H9 (cell line): ENCODE measurements at regions not wholly inside any gene's neighbourhood (a gene's known extent, or its start where the extent isn't known, plus 50 kb on each side); places are given as distances from the start of the nearest gene placed in this dataset.

Source experiments
- DNase-seq: peaks from one replicate; pipeline ENCODE4 v3.0.0-alpha.2; 2017
- H2AFZ ChIP-seq: one replicate; pipeline ENCODE4 v1.6.1; 2013; ENCODE audit warnings: mild to moderate bottlenecking, low read length, control low read depth, moderate library complexity
- H2AK5ac ChIP-seq: 2 replicates; pipeline ENCODE4 v1.6.1; 2013; ENCODE audit warnings: low read length, control low read depth, mixed read lengths; ENCODE audit not compliant: insufficient read length
- H2BK120ac ChIP-seq: one replicate; pipeline ENCODE4 v1.6.1; 2013; ENCODE audit warnings: low read depth, mild to moderate bottlenecking, low read length, control low read depth, inconsistent platforms; ENCODE audit not compliant: poor library complexity, severe bottlenecking
- H2BK12ac ChIP-seq: 2 replicates; pipeline ENCODE4 v1.6.1; 2013; ENCODE audit warnings: low read length, control low read depth, mixed read lengths, low read depth; ENCODE audit not compliant: insufficient read length
- H2BK15ac ChIP-seq: 2 replicates; pipeline ENCODE4 v1.6.1; 2013; ENCODE audit warnings: low read depth, low read length, control low read depth
- H2BK20ac ChIP-seq: one replicate; pipeline ENCODE4 v1.6.1; 2013; ENCODE audit warnings: low read depth, mild to moderate bottlenecking, low read length, control low read depth, inconsistent platforms; ENCODE audit not compliant: poor library complexity, severe bottlenecking
- H2BK5ac ChIP-seq: 2 replicates; pipeline ENCODE4 v1.6.1; 2013; ENCODE audit warnings: low read length, control low read depth, mixed read lengths; ENCODE audit not compliant: insufficient read length
- H3K14ac ChIP-seq: 2 replicates; pipeline ENCODE4 v1.6.1; 2013; ENCODE audit warnings: low read length, control low read depth; ENCODE audit not compliant: insufficient read depth
- H3K18ac ChIP-seq: 2 replicates; pipeline ENCODE4 v1.6.1; 2013; ENCODE audit warnings: low read depth, mild to moderate bottlenecking, mixed read lengths, low read length, control low read depth; ENCODE audit not compliant: insufficient read length
- H3K23ac ChIP-seq: 2 replicates; pipeline ENCODE4 v1.6.1; 2013; ENCODE audit warnings: low read length, control low read depth, mixed read lengths, low read depth; ENCODE audit not compliant: insufficient read length
- H3K23me2 ChIP-seq: 2 replicates; pipeline ENCODE4 v1.6.1; 2013; ENCODE audit warnings: low read depth, mild to moderate bottlenecking, mixed read lengths, low read length, control low read depth; ENCODE audit not compliant: insufficient read length, poor library complexity, severe bottlenecking
- H3K27ac ChIP-seq: 2 replicates; pipeline ENCODE4 v1.5.1; 2013; ENCODE audit warnings: low read length, control low read depth, mixed read lengths, low read depth; ENCODE audit not compliant: insufficient read length
- H3K27me3 ChIP-seq: 2 replicates; pipeline ENCODE4 v1.6.1; 2013; ENCODE audit warnings: low read length, control low read depth, inconsistent platforms; ENCODE audit not compliant: insufficient read depth
- H3K4ac ChIP-seq: 2 replicates; pipeline ENCODE4 v1.6.1; 2013; ENCODE audit warnings: low read depth, mild to moderate bottlenecking, control low read depth, inconsistent platforms, low read length, moderate library complexity
- H3K4me1 ChIP-seq: 2 replicates; pipeline ENCODE4 v1.6.1; 2013; ENCODE audit warnings: low read length, control low read depth, inconsistent platforms; ENCODE audit not compliant: insufficient read depth
- H3K4me2 ChIP-seq: 2 replicates; pipeline ENCODE4 v1.6.1; 2013; ENCODE audit warnings: low read length, control low read depth, mixed read lengths; ENCODE audit not compliant: insufficient read length, insufficient read depth
- H3K56ac ChIP-seq: 2 replicates; pipeline ENCODE4 v1.6.1; 2013; ENCODE audit warnings: low read depth, mild to moderate bottlenecking, mixed read lengths, low read length, control low read depth; ENCODE audit not compliant: insufficient read length
- H3K79me1 ChIP-seq: 2 replicates; pipeline ENCODE4 v1.6.1; 2013; ENCODE audit warnings: low read depth, mild to moderate bottlenecking, moderate library complexity, low read length, control low read depth, inconsistent platforms; ENCODE audit not compliant: insufficient read depth, poor library complexity, severe bottlenecking
- H3K79me2 ChIP-seq: 2 replicates; pipeline ENCODE4 v1.6.1; 2013; ENCODE audit warnings: low read length, control low read depth, inconsistent platforms; ENCODE audit not compliant: insufficient read depth
- H3K9ac ChIP-seq: 2 replicates; pipeline ENCODE4 v1.6.1; 2013; ENCODE audit warnings: low read length, control low read depth, mixed read lengths; ENCODE audit not compliant: insufficient read length; ENCODE audit errors: extremely low read depth
- H3K9me3 ChIP-seq: one replicate; pipeline ENCODE4 v1.6.1; 2013; ENCODE audit warnings: low read depth, low read length, inconsistent platforms; ENCODE audit not compliant: control insufficient read depth
- H3T11ph ChIP-seq: one replicate; pipeline ENCODE4 v1.6.1; 2013; ENCODE audit warnings: mild to moderate bottlenecking, low read length, control low read depth, inconsistent platforms
- H4K20me1 ChIP-seq: one replicate; pipeline ENCODE4 v1.6.1; 2013; ENCODE audit not compliant: control insufficient read depth, insufficient read length, insufficient read depth
- H4K5ac ChIP-seq: 2 replicates; pipeline ENCODE4 v1.6.1; 2013; ENCODE audit warnings: low read depth, mild to moderate bottlenecking, mixed read lengths, low read length, control low read depth; ENCODE audit not compliant: insufficient read length
- H4K8ac ChIP-seq: replicated peaks from 2 replicates; pipeline ENCODE4 v1.6.1; 2013; ENCODE audit warnings: low read length, control low read depth, mixed read lengths, low read depth; ENCODE audit not compliant: insufficient read length
- H4K91ac ChIP-seq: 2 replicates; pipeline ENCODE4 v1.6.1; 2013; ENCODE audit warnings: low read depth, mild to moderate bottlenecking, moderate library complexity, mixed read lengths, low read length, control low read depth; ENCODE audit not compliant: insufficient read length
- H3K27ac Mint-ChIP-seq, 3 experiments: 2 replicates in 2 of 3; 3 replicates in 1 of 3; pipeline ENCODE4 v1.8.0; 2020 to 2021; ENCODE audit warnings: mixed read lengths in 3 of 3, mild to moderate bottlenecking in 1 of 3, moderate library complexity in 1 of 3
- H3K27me3 Mint-ChIP-seq: 2 replicates; pipeline ENCODE4 v1.8.0; 2021; ENCODE audit warnings: low read depth, mild to moderate bottlenecking, moderate library complexity, mixed read lengths
- H3K36me3 Mint-ChIP-seq, 3 experiments: 2 replicates in 2 of 3; 3 replicates in 1 of 3; pipeline ENCODE4 v1.8.0; 2020 to 2021; ENCODE audit warnings: low read depth in 3 of 3, mixed read lengths in 3 of 3; ENCODE audit not compliant: insufficient read depth in 1 of 3
- H3K4me1 Mint-ChIP-seq, 2 experiments: 2 replicates each; pipeline ENCODE4 v1.8.0; 2020; ENCODE audit warnings: mixed read lengths in 2 of 2
- H3K4me3 Mint-ChIP-seq, 2 experiments: 2 replicates in 1 of 2; 3 replicates in 1 of 2; pipeline ENCODE4 v1.8.0; 2020 to 2021; ENCODE audit warnings: mild to moderate bottlenecking in 2 of 2, mixed read lengths in 2 of 2, moderate library complexity in 1 of 2
- H3K9me3 Mint-ChIP-seq, 2 experiments: 2 replicates in 1 of 2; 3 replicates in 1 of 2; pipeline ENCODE4 v1.8.0; 2020; ENCODE audit warnings: mild to moderate bottlenecking in 2 of 2, mixed read lengths in 2 of 2, moderate library complexity in 1 of 2
- CTCF ChIP-seq: fragments of 200-600 bp; sonication (generic); conservative IDR thresholded peaks from 3 replicates; pipeline ENCODE4 v1.8.0; 2021; ENCODE audit warnings: antibody characterized with exemption, mild to moderate bottlenecking
- WGBS: extraction: QIAGEN DNeasy Blood & Tissue Kit; methylation state at CpG from one replicate; pipeline ENCODE4 v1.1.7; 2013; ENCODE audit warnings: missing lambda C conversion rate, low lambda C conversion rate, mixed read lengths; ENCODE audit not compliant: insufficient read length; ENCODE audit errors: extremely low coverage; 5-methylcytosine and 5-hydroxymethylcytosine counted together

- H2BK15ac ChIP-seq, result no peak overlapping the region
- no peak for TF ChIP-seq CTCF
- no peak overlapping the region for H2BK12ac ChIP-seq
- no peaks in the 10 kb centered on the region for H3K79me2 ChIP-seq
- peaks cover 0 to 4% (median 0%) of the 10 kb centered on the region in 3 experiments; a peak in 2 of 7 replicates for H3K36me3 Mint-ChIP-seq
- H3K9me3 Mint-ChIP-seq, result peaks cover 10 to 11% of the 10 kb centered on the region in 2 experiments; a peak in 4 of 5 replicates
- no peak overlapping the region for H3K4ac ChIP-seq
- WGBS, result no CpG with 5 or more reads among the region's 1 CpG
- H3K4me3 Mint-ChIP-seq, result no peak overlapping the region
- no peaks in the 10 kb centered on the region for H3K4me1 ChIP-seq
- no peaks in the 10 kb centered on the region for H3K23me2 ChIP-seq
- no peaks in the 10 kb centered on the region for H3K9me3 ChIP-seq
- no peak overlapping the region for H3T11ph ChIP-seq
- no peak overlapping the region for H3K27ac ChIP-seq
- H3K18ac ChIP-seq, result no peak overlapping the region
- no peak overlapping the region for H2AK5ac ChIP-seq
- no peak overlapping the region for H3K4me2 ChIP-seq
- H3K27ac Mint-ChIP-seq, result no peak overlapping the region
- H4K5ac ChIP-seq, result no peak overlapping the region
- H2BK120ac ChIP-seq, result no peak overlapping the region
- H3K14ac ChIP-seq, result no peak overlapping the region
- H2BK5ac ChIP-seq, result no peak overlapping the region
- no peak for DNase-seq
- peaks cover 40% of the 10 kb centered on the region for H3K27me3 Mint-ChIP-seq
- H4K91ac ChIP-seq, result no peak overlapping the region
- no peaks in the 10 kb centered on the region for H3K27me3 ChIP-seq
- no peak overlapping the region for H4K8ac ChIP-seq
- no peaks in the 10 kb centered on the region for H3K79me1 ChIP-seq
- H2AFZ ChIP-seq, result no peak overlapping the region
- no peaks in the 10 kb centered on the region for H3K4me1 Mint-ChIP-seq
- H3K56ac ChIP-seq, result no peak overlapping the region
- no peak overlapping the region for H3K9ac ChIP-seq
- no peaks in the 10 kb centered on the region for H4K20me1 ChIP-seq
- H2BK20ac ChIP-seq, result no peak overlapping the region
- H3K23ac ChIP-seq, result no peak overlapping the region
Observed at GRCh38 chr11:20227631-20228030, 67.4 kb upstream of the DBX1 start.
